DND-41 (cell line): ENCODE measurements at regions not wholly inside any gene's neighbourhood (a gene's known extent, or its start where the extent isn't known, plus 50 kb on each side); places are given as distances from the start of the nearest gene placed in this dataset.

ENCODE experiments used
- EZH2 ChIP-seq: IDR thresholded peaks from 3 replicates; pipeline ENCODE4 v1.6.1; 2012; ENCODE audit warnings: borderline replicate concordance, low read depth, mild to moderate bottlenecking, moderate library complexity, low read length, inconsistent platforms; ENCODE audit not compliant: severe bottlenecking
- TF ChIP-seq, protein P1 (sequence below): IDR thresholded peaks from 2 replicates; pipeline ENCODE4 v1.5.1; 2012; ENCODE audit warnings: borderline replicate concordance, low read length, moderate library complexity, mild to moderate bottlenecking; ENCODE audit not compliant: poor library complexity, severe bottlenecking; ENCODE audit errors: extremely low read depth

DNA sequence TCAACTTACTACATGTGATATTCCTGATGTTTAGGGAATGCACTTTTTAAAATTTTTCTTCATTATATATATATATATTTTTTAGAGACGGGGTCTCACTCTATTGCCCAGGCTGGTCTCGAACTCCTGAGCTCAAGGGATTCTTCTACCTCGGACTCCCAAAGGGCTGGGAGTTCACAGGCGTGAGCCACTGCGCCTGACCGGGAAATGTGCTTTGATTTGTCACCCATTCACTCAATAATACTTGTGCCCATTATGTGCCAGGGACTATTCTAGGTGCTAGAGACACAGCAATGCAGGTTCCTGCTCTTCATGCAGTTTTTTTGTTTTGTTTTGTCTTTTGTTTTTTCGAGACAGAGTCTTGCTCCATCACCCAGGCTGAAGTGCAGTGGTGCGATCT lies 56.1 kb upstream of the INCENP start:
- TF ChIP-seq, protein P1, sequence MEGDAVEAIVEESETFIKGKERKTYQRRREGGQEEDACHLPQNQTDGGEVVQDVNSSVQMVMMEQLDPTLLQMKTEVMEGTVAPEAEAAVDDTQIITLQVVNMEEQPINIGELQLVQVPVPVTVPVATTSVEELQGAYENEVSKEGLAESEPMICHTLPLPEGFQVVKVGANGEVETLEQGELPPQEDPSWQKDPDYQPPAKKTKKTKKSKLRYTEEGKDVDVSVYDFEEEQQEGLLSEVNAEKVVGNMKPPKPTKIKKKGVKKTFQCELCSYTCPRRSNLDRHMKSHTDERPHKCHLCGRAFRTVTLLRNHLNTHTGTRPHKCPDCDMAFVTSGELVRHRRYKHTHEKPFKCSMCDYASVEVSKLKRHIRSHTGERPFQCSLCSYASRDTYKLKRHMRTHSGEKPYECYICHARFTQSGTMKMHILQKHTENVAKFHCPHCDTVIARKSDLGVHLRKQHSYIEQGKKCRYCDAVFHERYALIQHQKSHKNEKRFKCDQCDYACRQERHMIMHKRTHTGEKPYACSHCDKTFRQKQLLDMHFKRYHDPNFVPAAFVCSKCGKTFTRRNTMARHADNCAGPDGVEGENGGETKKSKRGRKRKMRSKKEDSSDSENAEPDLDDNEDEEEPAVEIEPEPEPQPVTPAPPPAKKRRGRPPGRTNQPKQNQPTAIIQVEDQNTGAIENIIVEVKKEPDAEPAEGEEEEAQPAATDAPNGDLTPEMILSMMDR = no peak
- TF ChIP-seq EZH2 = no peak
